PFSK-1 (cell line): ENCODE measurements at regions not wholly inside any gene's neighbourhood (a gene's known extent, or its start where the extent isn't known, plus 50 kb on each side); places are given as distances from the start of the nearest gene placed in this dataset.

ENCODE experiments used
- FOXP2 ChIP-seq: optimal IDR thresholded peaks from 2 replicates; pipeline ENCODE3; 2011; ENCODE audit warnings: borderline replicate concordance, control low read depth, inconsistent platforms; ENCODE audit not compliant: insufficient read depth; ENCODE audit errors: extremely low read length, extremely low read depth
- POLR2AphosphoS5 ChIP-seq: IDR thresholded peaks from 2 replicates; pipeline ENCODE4 v1.6.1; 2012; ENCODE audit warnings: low read depth, mild to moderate bottlenecking, control low read depth, low read length, moderate library complexity
- SIN3A ChIP-seq: IDR thresholded peaks from 2 replicates; pipeline ENCODE4 v1.6.1; 2012; ENCODE audit warnings: mild to moderate bottlenecking, low read length, moderate library complexity, borderline replicate concordance; ENCODE audit not compliant: insufficient read depth
- TAF1 ChIP-seq: IDR thresholded peaks from 2 replicates; pipeline ENCODE4 v1.6.1; 2012; ENCODE audit warnings: low read length, control low read depth, borderline replicate concordance; ENCODE audit not compliant: insufficient read depth
- TF ChIP-seq, protein P1 (sequence below), 2 experiments: IDR thresholded peaks; 2 replicates each; pipeline versions ENCODE4 v1.6.1 to v1.8.0; 2011 to 2012; ENCODE audit warnings: low read depth in 2 of 2, low read length in 2 of 2, control low read depth in 1 of 2, inconsistent platforms in 1 of 2, mild to moderate bottlenecking in 1 of 2, moderate library complexity in 1 of 2; ENCODE audit not compliant: insufficient read depth in 1 of 2

DNA sequence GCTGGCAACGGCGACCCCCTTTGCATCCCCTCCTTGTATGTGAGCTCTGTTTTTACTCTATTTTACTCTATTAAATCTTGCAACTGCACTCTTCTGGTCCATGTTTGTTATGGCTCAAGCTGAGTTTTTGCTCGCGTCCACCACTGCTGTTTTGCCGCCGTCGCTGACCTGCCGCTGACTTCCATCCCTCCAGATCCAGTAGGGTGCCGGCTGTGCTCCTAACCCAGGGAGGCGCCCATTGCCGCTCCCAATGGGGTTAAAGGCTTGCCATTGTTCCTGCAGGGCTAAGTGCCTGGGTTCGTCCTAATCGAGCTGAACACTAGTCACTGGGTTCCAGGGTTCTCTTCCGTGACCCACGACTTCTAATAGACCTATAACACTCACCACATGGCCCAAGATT is 2704.4 kb downstream of the PCDH9 start:
- TF ChIP-seq SIN3A (no peak), FOXP2 (no peak), POLR2AphosphoS5 (no peak), TAF1 (no peak)
- TF ChIP-seq, protein P1, sequence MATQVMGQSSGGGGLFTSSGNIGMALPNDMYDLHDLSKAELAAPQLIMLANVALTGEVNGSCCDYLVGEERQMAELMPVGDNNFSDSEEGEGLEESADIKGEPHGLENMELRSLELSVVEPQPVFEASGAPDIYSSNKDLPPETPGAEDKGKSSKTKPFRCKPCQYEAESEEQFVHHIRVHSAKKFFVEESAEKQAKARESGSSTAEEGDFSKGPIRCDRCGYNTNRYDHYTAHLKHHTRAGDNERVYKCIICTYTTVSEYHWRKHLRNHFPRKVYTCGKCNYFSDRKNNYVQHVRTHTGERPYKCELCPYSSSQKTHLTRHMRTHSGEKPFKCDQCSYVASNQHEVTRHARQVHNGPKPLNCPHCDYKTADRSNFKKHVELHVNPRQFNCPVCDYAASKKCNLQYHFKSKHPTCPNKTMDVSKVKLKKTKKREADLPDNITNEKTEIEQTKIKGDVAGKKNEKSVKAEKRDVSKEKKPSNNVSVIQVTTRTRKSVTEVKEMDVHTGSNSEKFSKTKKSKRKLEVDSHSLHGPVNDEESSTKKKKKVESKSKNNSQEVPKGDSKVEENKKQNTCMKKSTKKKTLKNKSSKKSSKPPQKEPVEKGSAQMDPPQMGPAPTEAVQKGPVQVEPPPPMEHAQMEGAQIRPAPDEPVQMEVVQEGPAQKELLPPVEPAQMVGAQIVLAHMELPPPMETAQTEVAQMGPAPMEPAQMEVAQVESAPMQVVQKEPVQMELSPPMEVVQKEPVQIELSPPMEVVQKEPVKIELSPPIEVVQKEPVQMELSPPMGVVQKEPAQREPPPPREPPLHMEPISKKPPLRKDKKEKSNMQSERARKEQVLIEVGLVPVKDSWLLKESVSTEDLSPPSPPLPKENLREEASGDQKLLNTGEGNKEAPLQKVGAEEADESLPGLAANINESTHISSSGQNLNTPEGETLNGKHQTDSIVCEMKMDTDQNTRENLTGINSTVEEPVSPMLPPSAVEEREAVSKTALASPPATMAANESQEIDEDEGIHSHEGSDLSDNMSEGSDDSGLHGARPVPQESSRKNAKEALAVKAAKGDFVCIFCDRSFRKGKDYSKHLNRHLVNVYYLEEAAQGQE (IDR thresholded peaks at IDR 0.05; ENCODE audit: insufficient read depth in 1 of 2, low read depth in 2 of 2, low read length in 2 of 2), result no peak

DNA sequence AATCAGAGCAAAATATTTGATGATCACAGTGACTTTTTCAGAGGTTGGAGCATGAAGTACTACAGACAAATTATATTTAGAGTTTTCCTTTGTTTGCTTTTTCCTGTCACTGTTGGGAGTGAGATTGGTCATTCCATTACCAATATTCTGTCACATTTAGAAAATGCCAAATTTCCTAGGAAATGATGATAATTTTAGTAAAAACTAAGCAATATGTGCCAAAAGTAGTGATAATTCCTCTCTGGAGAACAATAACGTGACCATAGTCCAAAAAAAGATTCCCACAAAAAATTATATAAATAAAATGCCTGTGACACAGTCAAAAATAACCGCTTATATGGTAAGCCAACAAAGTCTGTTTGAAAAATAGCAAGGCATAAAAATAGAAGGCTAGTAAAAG is 2719.4 kb downstream of the PCDH9 start:
- TF ChIP-seq, protein P1 (IDR thresholded peaks at IDR 0.05; ENCODE audit: insufficient read depth in 1 of 2, low read depth in 2 of 2, low read length in 2 of 2), result no peak
- TF ChIP-seq SIN3A (no peak), TAF1 (no peak), POLR2AphosphoS5 (no peak), FOXP2 (no peak)

DNA sequence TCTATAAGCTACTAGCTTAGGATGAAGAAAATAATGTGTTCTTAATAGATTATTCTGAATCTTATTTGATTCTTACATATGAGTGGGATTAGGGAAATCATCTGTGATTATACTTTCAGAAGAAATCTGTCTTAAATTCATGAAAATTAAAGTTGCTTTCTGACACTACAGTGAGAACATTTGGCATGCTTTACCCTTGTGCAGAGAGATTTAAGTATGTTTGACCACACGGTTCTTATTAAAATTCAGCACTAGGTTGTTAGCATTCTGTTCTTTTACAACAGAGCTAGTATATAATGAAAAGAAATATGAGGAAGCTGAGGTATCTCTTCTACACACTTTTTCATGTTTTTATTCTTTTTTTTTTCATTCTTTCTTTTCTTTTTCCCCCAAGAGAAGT is 2723.9 kb downstream of the PCDH9 start:
- TF ChIP-seq, protein P1 (IDR thresholded peaks at IDR 0.05; ENCODE audit: insufficient read depth in 1 of 2, low read depth in 2 of 2, low read length in 2 of 2), result no peak

DNA sequence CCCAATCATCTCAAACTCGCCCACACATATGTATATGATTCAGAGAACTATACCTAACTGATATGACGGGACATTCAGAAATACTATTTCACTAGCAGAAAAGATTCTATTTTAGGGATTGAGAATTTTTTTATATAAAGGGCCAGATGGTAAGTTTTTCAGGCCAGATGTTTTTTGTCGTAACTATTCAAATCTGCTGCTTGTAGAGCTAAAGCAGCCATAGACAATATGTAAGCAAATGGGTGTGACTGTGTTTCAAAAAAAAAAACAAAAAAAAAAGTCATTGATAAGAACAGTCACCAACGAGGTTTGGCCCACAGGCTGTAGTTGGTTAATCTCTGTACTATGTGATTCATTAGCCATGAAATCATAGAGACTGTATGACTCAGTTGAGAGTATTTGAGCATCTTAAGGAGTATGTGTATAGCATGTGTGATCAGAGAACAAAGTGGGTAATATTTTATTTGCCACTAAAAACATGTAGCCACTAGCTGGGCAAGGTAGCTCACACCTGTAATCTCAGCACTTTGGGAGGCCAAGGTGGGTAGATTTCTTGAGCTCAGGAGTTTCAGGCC is 2724.7 kb downstream of the PCDH9 start:
- no peak for TF ChIP-seq SIN3A
- no peak for TF ChIP-seq POLR2AphosphoS5
- no peak for TF ChIP-seq TAF1
- TF ChIP-seq, protein P1 (IDR thresholded peaks at IDR 0.05; ENCODE audit: insufficient read depth in 1 of 2, low read depth in 2 of 2, low read length in 2 of 2), result no peak
- no peak for TF ChIP-seq FOXP2

DNA sequence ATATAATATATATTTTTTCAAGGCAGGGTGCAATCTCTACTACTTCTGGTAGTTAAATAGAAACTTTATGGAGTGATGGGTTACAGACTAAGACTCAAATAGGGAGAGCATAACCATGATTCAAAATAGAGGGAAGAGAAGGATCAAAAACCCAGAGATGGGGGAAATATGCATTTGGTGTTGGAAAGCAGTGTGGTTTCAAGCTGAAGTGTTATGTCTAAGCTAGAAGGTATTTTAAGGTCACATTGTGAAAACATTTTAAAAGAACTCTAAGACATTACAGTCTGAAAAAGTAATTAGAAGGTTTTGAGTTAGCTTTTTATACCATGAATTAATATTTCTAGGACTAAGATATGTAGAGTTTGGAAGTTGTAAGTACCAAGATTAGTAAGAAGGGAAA is 2741.4 kb downstream of the PCDH9 start:
- TF ChIP-seq POLR2AphosphoS5 (no peak), FOXP2 (no peak), TAF1 (no peak), SIN3A (no peak)
- TF ChIP-seq, protein P1 (IDR thresholded peaks at IDR 0.05; ENCODE audit: insufficient read depth in 1 of 2, low read depth in 2 of 2, low read length in 2 of 2), result no peak
